ENCODE measurements at regions not wholly inside any gene's neighbourhood (a gene's known extent, or its start where the extent isn't known, plus 50 kb on each side); places are given as distances from the start of the nearest gene placed in this dataset.

GRCh38 chr15:70319466-70319865, 221.7 kb upstream of the TLE3 start:
- no peak for DNase-seq

- peak; percentile 85 for DNase-seq
Measured at GRCh38 chr15:70318594-70319465, 221.1 kb upstream of the TLE3 start.

GRCh38 chr15:70316059-70316600, 218.4 kb upstream of the TLE3 start:
- DNase-seq, result no peak

GRCh38 chr15:70315431-70315830, 217.7 kb upstream of the TLE3 start:
- DNase-seq, result no peak

- no peak for DNase-seq
Measured at GRCh38 chr15:70314688-70315087, 217.0 kb upstream of the TLE3 start.

- DNase-seq, result no peak
Measured at GRCh38 chr15:70314018-70314354, 216.3 kb upstream of the TLE3 start.

- DNase-seq, result no peak
Measured at GRCh38 chr15:70313099-70314017, 215.6 kb upstream of the TLE3 start.

- no peak for DNase-seq
Measured at GRCh38 chr15:70311821-70312220, 214.1 kb upstream of the TLE3 start.

GRCh38 chr15:70309716-70310115, 212.0 kb upstream of the TLE3 start:
- DNase-seq, result no peak

- no peak for DNase-seq
Measured at GRCh38 chr15:70308735-70309434, 211.2 kb upstream of the TLE3 start.

GRCh38 chr15:70308011-70308734, 210.5 kb upstream of the TLE3 start:
- no peak for DNase-seq

GRCh38 chr15:70306582-70306981, 208.9 kb upstream of the TLE3 start:
- DNase-seq, result no peak

- no peak for DNase-seq
Measured at GRCh38 chr15:70306081-70306480, 208.4 kb upstream of the TLE3 start.

GRCh38 chr15:70303981-70304380, 206.3 kb upstream of the TLE3 start:
- DNase-seq, result no peak

GRCh38 chr15:70302360-70302759, 204.6 kb upstream of the TLE3 start:
- no peak for DNase-seq

GRCh38 chr15:70301396-70301795, 203.7 kb upstream of the TLE3 start:
- no peak for DNase-seq

- DNase-seq, result no peak
Measured at GRCh38 chr15:70299931-70300869, 202.5 kb upstream of the TLE3 start.

GRCh38 chr15:70297465-70298058, 199.8 kb upstream of the TLE3 start:
- DNase-seq, result no peak

- no peak for DNase-seq
Measured at GRCh38 chr15:70294731-70295305, 197.1 kb upstream of the TLE3 start.

Data from hindlimb muscle (tissue), 1 donor.